ENCODE measurements at regions not wholly inside any gene's neighbourhood (a gene's known extent, or its start where the extent isn't known, plus 50 kb on each side); places are given as distances from the start of the nearest gene placed in this dataset.

DNA sequence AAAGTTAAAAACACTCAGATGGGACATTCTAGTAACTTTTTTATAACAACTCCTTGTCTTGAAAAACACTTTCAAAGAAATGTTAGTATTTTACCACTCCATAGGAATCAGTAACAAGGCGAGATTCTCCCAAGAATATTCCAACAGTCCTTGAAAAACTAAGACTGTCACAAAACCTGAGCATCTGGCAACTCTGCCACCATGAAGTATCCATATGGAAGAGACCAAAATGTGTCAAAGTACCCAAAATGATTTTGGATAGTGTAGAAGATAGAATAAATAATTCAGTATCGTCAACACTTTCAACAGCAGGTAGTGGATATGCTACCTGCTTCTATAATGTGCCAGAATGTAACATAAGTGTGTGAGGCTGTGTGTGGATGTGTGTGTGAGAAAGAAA lies 361.8 kb downstream of the ZEB2 start:
- H3K27me3 ChIP-seq: no peaks in the 10 kb centered on the region
- H3K9me3 ChIP-seq: no peaks in the 10 kb centered on the region
- peaks cover 0 to 2% (median under 1%) of the 10 kb centered on the region in 4 donors for H3K4me1 ChIP-seq
- TF ChIP-seq POLR2A (IDR thresholded peaks at IDR 0.05) (no peak), EP300 (IDR thresholded peaks at IDR 0.05) (no peak), POLR2AphosphoS5 (IDR thresholded peaks at IDR 0.05) (no peak)
- no peak overlapping the region for H3K4me3 ChIP-seq
- 90 to 99% (median 96%) methylated on average over 2 of the region's 2 CpGs for WGBS, 5 donors
- no peaks in the 10 kb centered on the region for H3K36me3 ChIP-seq
- intact Hi-C loops (cut with DNase I; ENCODE audit: low total_unique reads): no loop called here
- H3K27ac ChIP-seq: no peak overlapping the region
- DNase-seq: no peak

DNA sequence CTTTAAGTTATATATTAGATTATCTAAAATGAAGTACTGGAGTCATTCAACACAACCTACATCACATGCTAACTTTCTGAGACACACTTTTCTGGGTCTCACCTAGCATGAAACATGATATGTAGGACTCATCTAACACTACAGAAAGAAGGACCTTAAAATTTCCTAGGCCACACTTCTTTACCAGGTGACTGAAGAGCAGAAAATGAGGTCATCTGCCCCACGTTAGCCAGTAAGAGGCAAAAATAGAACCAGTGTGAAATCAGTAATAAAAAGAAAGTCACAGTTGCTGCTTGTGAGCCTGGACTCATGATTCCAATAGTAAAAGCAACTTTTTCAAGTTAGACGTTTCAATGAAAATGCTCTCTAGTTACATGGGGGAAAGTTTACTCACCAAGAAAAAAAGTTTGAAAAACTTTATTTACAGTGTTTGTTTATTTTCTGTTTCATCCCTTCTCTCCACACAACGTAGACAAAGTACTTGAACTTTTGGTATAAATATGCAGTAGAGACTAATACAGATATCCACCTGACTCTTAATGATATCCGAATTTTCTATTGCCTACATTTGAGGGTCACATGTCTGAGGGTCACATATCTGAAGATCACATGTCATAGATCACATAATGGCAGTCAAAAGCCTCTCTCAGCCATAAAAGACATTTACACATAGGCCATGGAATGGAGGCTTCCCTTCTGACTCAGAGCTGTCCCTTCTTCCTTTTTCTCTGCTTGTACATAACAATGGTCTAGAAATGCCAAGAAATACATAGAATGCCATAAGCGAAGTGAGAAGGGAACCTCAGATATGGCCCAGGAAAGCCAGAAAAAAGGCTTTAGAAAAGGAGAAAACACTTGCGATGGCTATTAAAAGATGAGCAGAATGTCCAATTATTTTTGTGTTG lies 362.9 kb downstream of the ZEB2 start:
- no peak overlapping the region for H3K27ac ChIP-seq
- WGBS, 5 donors: 79 to 89% (median 87%) methylated on average over 6 of the region's 6 CpGs
- TF ChIP-seq POLR2AphosphoS5 (IDR thresholded peaks at IDR 0.05) (no peak), EP300 (IDR thresholded peaks at IDR 0.05) (no peak), POLR2A (IDR thresholded peaks at IDR 0.05) (no peak)
- TF ChIP-seq, protein P1, sequence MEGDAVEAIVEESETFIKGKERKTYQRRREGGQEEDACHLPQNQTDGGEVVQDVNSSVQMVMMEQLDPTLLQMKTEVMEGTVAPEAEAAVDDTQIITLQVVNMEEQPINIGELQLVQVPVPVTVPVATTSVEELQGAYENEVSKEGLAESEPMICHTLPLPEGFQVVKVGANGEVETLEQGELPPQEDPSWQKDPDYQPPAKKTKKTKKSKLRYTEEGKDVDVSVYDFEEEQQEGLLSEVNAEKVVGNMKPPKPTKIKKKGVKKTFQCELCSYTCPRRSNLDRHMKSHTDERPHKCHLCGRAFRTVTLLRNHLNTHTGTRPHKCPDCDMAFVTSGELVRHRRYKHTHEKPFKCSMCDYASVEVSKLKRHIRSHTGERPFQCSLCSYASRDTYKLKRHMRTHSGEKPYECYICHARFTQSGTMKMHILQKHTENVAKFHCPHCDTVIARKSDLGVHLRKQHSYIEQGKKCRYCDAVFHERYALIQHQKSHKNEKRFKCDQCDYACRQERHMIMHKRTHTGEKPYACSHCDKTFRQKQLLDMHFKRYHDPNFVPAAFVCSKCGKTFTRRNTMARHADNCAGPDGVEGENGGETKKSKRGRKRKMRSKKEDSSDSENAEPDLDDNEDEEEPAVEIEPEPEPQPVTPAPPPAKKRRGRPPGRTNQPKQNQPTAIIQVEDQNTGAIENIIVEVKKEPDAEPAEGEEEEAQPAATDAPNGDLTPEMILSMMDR (IDR thresholded peaks at IDR 0.05): no peak
- H3K27me3 ChIP-seq: no peaks in the 10 kb centered on the region
- no peak overlapping the region for H3K4me3 ChIP-seq
- DNase-seq: no peak
- no peaks in the 10 kb centered on the region for H3K9me3 ChIP-seq
- H3K36me3 ChIP-seq: no peaks in the 10 kb centered on the region
- intact Hi-C loops (cut with DNase I; ENCODE audit: low total_unique reads): no loop called here
- H3K4me1 ChIP-seq: peaks cover 0 to 10% (median 3%) of the 10 kb centered on the region in 4 donors

DNA sequence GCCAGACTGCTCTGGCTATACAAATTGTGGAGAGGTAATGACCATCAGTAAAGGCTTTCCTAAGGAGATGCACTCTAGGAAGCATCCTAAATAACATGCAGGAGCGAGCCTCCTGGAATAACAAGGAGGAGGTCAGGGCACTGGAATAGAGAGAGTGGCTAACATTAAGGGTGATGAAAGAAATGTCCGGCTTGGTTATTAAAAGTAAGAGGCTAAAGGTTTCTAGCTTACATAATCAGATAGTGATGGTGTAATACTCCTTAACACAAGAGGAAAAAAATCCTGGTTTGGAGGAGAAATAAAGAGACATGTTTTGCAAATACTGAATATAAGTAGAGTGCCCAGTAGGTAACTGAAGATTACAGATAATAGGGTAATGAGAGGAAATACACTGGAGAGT lies 365.7 kb downstream of the ZEB2 start:
- Histone ChIP-seq H3K4me3 (no peak overlapping the region), H3K4me1 (peaks cover 0 to 10% (median 3%) of the 10 kb centered on the region in 4 donors), H3K9me3 (no peaks in the 10 kb centered on the region), H3K27ac (no peak overlapping the region), H3K36me3 (no peaks in the 10 kb centered on the region), H3K27me3 (no peaks in the 10 kb centered on the region)
- TF ChIP-seq POLR2AphosphoS5 (IDR thresholded peaks at IDR 0.05) (no peak), EP300 (IDR thresholded peaks at IDR 0.05) (no peak), POLR2A (IDR thresholded peaks at IDR 0.05) (no peak)
- TF ChIP-seq, protein P1 (IDR thresholded peaks at IDR 0.05): no peak
- DNase-seq: no peak
- WGBS, 5 donors: 90 to 98% (median 93%) methylated on average over 2 of the region's 2 CpGs
- intact Hi-C loops (cut with DNase I; ENCODE audit: low total_unique reads): no loop called here

DNA sequence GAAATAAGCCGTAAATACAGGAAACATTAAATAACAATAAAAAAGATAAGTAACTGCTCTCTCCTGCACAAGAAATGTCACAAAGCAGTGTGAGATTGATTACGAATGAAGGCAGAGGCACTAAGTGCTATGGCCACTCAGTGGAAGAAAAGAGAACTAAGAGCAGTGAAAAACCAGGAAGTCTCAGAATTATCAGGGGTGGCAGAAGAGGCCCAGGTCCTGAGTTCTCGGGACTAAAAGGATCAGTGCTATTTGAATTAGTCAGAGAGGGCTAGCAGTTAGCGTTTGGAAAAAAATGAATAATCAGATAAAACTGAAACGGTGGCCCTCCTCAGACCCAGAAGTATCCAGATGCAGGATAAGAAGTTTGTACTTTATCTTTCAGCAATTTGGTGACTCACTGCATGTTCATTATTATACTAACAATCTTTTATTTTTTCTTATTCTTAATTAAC lies 367.1 kb downstream of the ZEB2 start:
- WGBS, 5 donors: 16 to 44% (median 28%) methylated on average over 5 of the region's 5 CpGs
- no peaks in the 10 kb centered on the region for H3K9me3 ChIP-seq
- no peaks in the 10 kb centered on the region for H3K36me3 ChIP-seq
- DNase-seq: peak in 1 of 2 donors; percentile 35
- H3K27me3 ChIP-seq: no peaks in the 10 kb centered on the region
- intact Hi-C loops (cut with DNase I; ENCODE audit: low total_unique reads): no loop called here
- H3K27ac ChIP-seq: no peak overlapping the region
- no peak for TF ChIP-seq EP300 (IDR thresholded peaks at IDR 0.05)
- TF ChIP-seq, protein P1 (IDR thresholded peaks at IDR 0.05): peak in 1 of 7 experiments; percentile 9
- no peak for TF ChIP-seq POLR2A (IDR thresholded peaks at IDR 0.05)
- TF ChIP-seq POLR2AphosphoS5 (IDR thresholded peaks at IDR 0.05): no peak
- no peak overlapping the region for H3K4me3 ChIP-seq
- peaks cover 0 to 10% (median 3%) of the 10 kb centered on the region in 4 donors for H3K4me1 ChIP-seq

DNA sequence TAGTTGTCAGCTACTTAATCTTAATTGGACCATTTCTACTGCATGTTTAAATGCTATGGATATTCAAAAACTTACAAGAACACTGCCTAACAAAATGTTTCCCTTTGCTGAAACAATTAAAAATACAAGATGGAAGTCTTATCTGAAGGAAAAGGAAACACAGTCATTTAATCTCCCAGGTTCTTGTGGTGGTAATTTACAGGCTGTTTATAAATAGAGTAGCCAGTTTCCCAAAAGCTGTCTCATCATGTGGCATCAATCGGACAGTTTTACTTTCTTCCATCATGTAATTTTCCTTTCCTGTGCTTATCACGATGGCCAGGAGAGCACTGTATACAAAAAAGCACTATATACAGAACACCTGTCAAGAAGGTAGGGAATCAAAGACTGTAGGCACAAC lies 368.1 kb downstream of the ZEB2 start:
- intact Hi-C loops (cut with DNase I; ENCODE audit: low total_unique reads): no loop called here
- WGBS, 5 donors: 69 to 87% (median 83%) methylated on average over 2 of the region's 2 CpGs
- Histone ChIP-seq H3K27ac (no peak overlapping the region), H3K4me1 (peaks cover 0 to 10% (median 3%) of the 10 kb centered on the region in 4 donors), H3K9me3 (no peaks in the 10 kb centered on the region), H3K27me3 (no peaks in the 10 kb centered on the region), H3K4me3 (no peak overlapping the region), H3K36me3 (no peaks in the 10 kb centered on the region)
- TF ChIP-seq, protein P1 (IDR thresholded peaks at IDR 0.05): no peak
- TF ChIP-seq POLR2AphosphoS5 (IDR thresholded peaks at IDR 0.05) (no peak), EP300 (IDR thresholded peaks at IDR 0.05) (no peak)
- no peak for DNase-seq
